ENCODE measurements at regions not wholly inside any gene's neighbourhood (a gene's known extent, or its start where the extent isn't known, plus 50 kb on each side); places are given as distances from the start of the nearest gene placed in this dataset.

- H3K56ac ChIP-seq (replicated peaks; ENCODE audit: insufficient read length, low read depth, low read length): no peak overlapping the region
- no peaks in the 10 kb centered on the region for H3K4me1 ChIP-seq (replicated peaks in 1 of 4; ENCODE audit: control insufficient read depth in 3 of 4, insufficient read depth in 4 of 4, low read length in 3 of 4)
- WGBS, 2 experiments (ENCODE audit: extremely low coverage in 1 of 2, insufficient coverage in 1 of 2, insufficient read length in 1 of 2, insufficient replicate concordance in 2 of 2, low coverage in 1 of 2, low lambda C conversion rate in 2 of 2, missing lambda C conversion rate in 1 of 2): 89% methylated on average over 8 of the region's 8 CpGs; no CpG with 5 or more reads in 1 of the 2 experiments
- ChIA-PET CTCF (ENCODE audit: partially characterized antibody) (interaction anchor here (0.7 kb wide), 1 partner anchor 10 kb away, joined by 3 read pairs; no protein-coding TSS in a partner anchor), POLR2A (ENCODE audit: partially characterized antibody) (no interaction called here)
- H4K91ac ChIP-seq (replicated peaks; ENCODE audit: insufficient read length, low read length): no peak overlapping the region
- no peak overlapping the region for H3K23ac ChIP-seq (ENCODE audit: insufficient read length)
- H4K8ac ChIP-seq (ENCODE audit: extremely low read depth, insufficient read depth, low read length): peak overlapping the region; percentile 25
- no peak overlapping the region for H2AFZ ChIP-seq (ENCODE audit: low read length)
- H4K5ac ChIP-seq (ENCODE audit: insufficient read length, low read depth, low read length): no peak overlapping the region
- no peak overlapping the region; the same call in 1 of the 2 replicates for H3K27ac ChIP-seq (ENCODE audit: low read depth, low read length)
- H3K4me3 ChIP-seq (ENCODE audit: extremely low read depth in 1 of 4, insufficient read depth in 2 of 4, low read depth in 3 of 4, low read length in 4 of 4): no peak overlapping the region
- H2AK5ac ChIP-seq (ENCODE audit: low read depth, low read length): 0 out of 2 replicates have a peak overlapping the region, but pooled peaks have one; percentile 53
- FAIRE-seq: no peak
- no peak overlapping the region for H2BK20ac ChIP-seq (ENCODE audit: low read length)
- H2BK120ac ChIP-seq (replicated peaks; ENCODE audit: low read depth, low read length): no peak overlapping the region
- no peaks in the 10 kb centered on the region for H3K23me2 ChIP-seq (ENCODE audit: low read depth, low read length)
- H3K9me3 ChIP-seq (ENCODE audit: insufficient read depth in 2 of 2, low read depth in 1 of 2, low read length in 1 of 2): 0 out of 4 replicates have a peak, but pooled peaks cover 0 to 2% of the 10 kb centered on the region in 2 experiments
- DNase-seq (ENCODE audit: low read depth in 1 of 2, low spot score in 2 of 2): no peak
- no peak overlapping the region for H3K4ac ChIP-seq (replicated peaks; ENCODE audit: insufficient read length, low read depth, low read length)
- no peaks in the 10 kb centered on the region for H3K27me3 ChIP-seq (replicated peaks in 1 of 4; ENCODE audit: control insufficient read depth in 3 of 4, extremely low read depth in 1 of 4, insufficient read depth in 3 of 4, low read length in 3 of 4)
- H3K36me3 ChIP-seq (ENCODE audit: control insufficient read depth in 2 of 4, insufficient read depth in 4 of 4, low read length in 3 of 4): no peaks in the 10 kb centered on the region
- H3K14ac ChIP-seq (ENCODE audit: insufficient read length): no peak overlapping the region
- H3K18ac ChIP-seq (ENCODE audit: extremely low read depth, low read length): no peak overlapping the region
- no peaks in the 10 kb centered on the region for H3K79me1 ChIP-seq (ENCODE audit: low read depth, low read length)
- H4K20me1 ChIP-seq (replicated peaks in 1 of 2; ENCODE audit: control insufficient read depth in 1 of 2, insufficient read depth in 2 of 2, low read length in 2 of 2): no peaks in the 10 kb centered on the region
- no peaks in the 10 kb centered on the region for H3K79me2 ChIP-seq (ENCODE audit: control insufficient read depth in 1 of 2, insufficient read depth in 2 of 2, low read length in 2 of 2)
- H2BK5ac ChIP-seq (ENCODE audit: low read depth, low read length): no peak overlapping the region
- H2BK12ac ChIP-seq (ENCODE audit: low read depth, low read length): no peak overlapping the region
- no peak overlapping the region for H3K9ac ChIP-seq (replicated peaks in 1 of 4; ENCODE audit: extremely low read depth in 1 of 4, low read depth in 3 of 4, low read length in 3 of 4)
- H3K4me2 ChIP-seq (ENCODE audit: insufficient read depth in 1 of 2, low read depth in 2 of 2, low read length in 2 of 2): no peak overlapping the region
- no peak overlapping the region for H2BK15ac ChIP-seq (ENCODE audit: low read length)
- TF ChIP-seq POU5F1 (IDR thresholded peaks at IDR 0.05; ENCODE audit: low read depth, low read length) (no peak), KDM5A (IDR thresholded peaks at IDR 0.05; ENCODE audit: low read length) (no peak), RXRA (IDR thresholded peaks at IDR 0.05; ENCODE audit: insufficient read depth, low read depth, low read length) (no peak), PHF8 (conservative IDR thresholded peaks at IDR 0.05; ENCODE audit: low read depth, low read length) (no peak), CEBPB (IDR thresholded peaks at IDR 0.05; ENCODE audit: low read depth, low read length) (no peak), TEAD4 (IDR thresholded peaks at IDR 0.05; ENCODE audit: low read depth, low read length) (no peak), CBX8 (IDR thresholded peaks at IDR 0.05; ENCODE audit: borderline replicate concordance, low read depth, low read length) (no peak), CHD2 (IDR thresholded peaks at IDR 0.05; ENCODE audit: low read length) (no peak), BCL11A (IDR thresholded peaks at IDR 0.05; ENCODE audit: low read depth in 2 of 2, low read length in 2 of 2) (no peak), CTBP2 (IDR thresholded peaks at IDR 0.05; ENCODE audit: borderline replicate concordance, insufficient read depth, insufficient read length, low read length) (no peak), SP4 (IDR thresholded peaks at IDR 0.05; ENCODE audit: low read length) (no peak), JUN (IDR thresholded peaks at IDR 0.05; ENCODE audit: low read depth, low read length) (no peak), CREB1 (IDR thresholded peaks at IDR 0.05) (no peak), CHD1 (IDR thresholded peaks at IDR 0.05; ENCODE audit: low read depth, low read length) (no peak), SIRT6 (IDR thresholded peaks at IDR 0.05; ENCODE audit: low read length) (no peak), ASH2L (IDR thresholded peaks at IDR 0.05; ENCODE audit: low read length) (no peak), CBX5 (IDR thresholded peaks at IDR 0.05; ENCODE audit: low read depth, low read length) (no peak)
Measured at GRCh38 chr7:136533732-136534131, 334.7 kb upstream of the CHRM2 start.
